GM21576 (cell line): ENCODE measurements at regions not wholly inside any gene's neighbourhood (a gene's known extent, or its start where the extent isn't known, plus 50 kb on each side); places are given as distances from the start of the nearest gene placed in this dataset.
"Not testable (repeated sequence)": the region's sequence is repeated elsewhere in the genome, so short reads cannot be mapped to it uniquely, and the experiment has no call there.

Experiments
- ATAC-seq: cut with Tn5 transposase; IDR thresholded peaks from one replicate; pipeline ENCODE4 v1.9.1; 2021; ENCODE audit warnings: mild to moderate bottlenecking, moderate library complexity; ENCODE audit not compliant: unreplicated experiment

- ATAC-seq, result no peak
Measured at GRCh38 chr4:10281996-10282395, 165.4 kb upstream of the WDR1 start.

GRCh38 chr4:10279261-10279660 lies 162.7 kb upstream of the WDR1 start:
- no peak for ATAC-seq

- ATAC-seq, result no peak
Measured at GRCh38 chr4:10278071-10278470, 161.5 kb upstream of the WDR1 start.

- ATAC-seq, result no peak
Measured at GRCh38 chr4:10276152-10276551, 159.6 kb upstream of the WDR1 start.

GRCh38 chr4:10275696-10276095 lies 159.1 kb upstream of the WDR1 start:
- no peak for ATAC-seq

GRCh38 chr4:10273030-10273429 lies 156.4 kb upstream of the WDR1 start:
- no peak for ATAC-seq

GRCh38 chr4:10272511-10272910 lies 155.9 kb upstream of the WDR1 start:
- ATAC-seq, result no peak

GRCh38 chr4:10267066-10267465 lies 150.5 kb upstream of the WDR1 start:
- no peak for ATAC-seq

GRCh38 chr4:10260777-10261176 lies 144.2 kb upstream of the WDR1 start:
- no peak for ATAC-seq

- no peak for ATAC-seq
Measured at GRCh38 chr4:10259976-10260375, 143.4 kb upstream of the WDR1 start.

- ATAC-seq, result no peak
Measured at GRCh38 chr4:10256203-10256602, 139.6 kb upstream of the WDR1 start.

- no peak for ATAC-seq
Measured at GRCh38 chr4:10253765-10254164, 137.2 kb upstream of the WDR1 start.

GRCh38 chr4:10245751-10246150 lies 129.2 kb upstream of the WDR1 start:
- ATAC-seq, result no peak

GRCh38 chr4:10243856-10244255 lies 127.3 kb upstream of the WDR1 start:
- ATAC-seq, result no peak

- ATAC-seq, result no peak
Measured at GRCh38 chr4:10240691-10241090, 124.1 kb upstream of the WDR1 start.

GRCh38 chr4:10239982-10240654 lies 123.5 kb upstream of the WDR1 start:
- no peak for ATAC-seq

GRCh38 chr4:10237131-10237530 lies 120.5 kb upstream of the WDR1 start:
- no peak for ATAC-seq

GRCh38 chr4:10232114-10232513 lies 115.5 kb upstream of the WDR1 start:
- no peak for ATAC-seq

GRCh38 chr4:10226756-10227155 lies 110.2 kb upstream of the WDR1 start:
- ATAC-seq, result no peak

GRCh38 chr4:10225096-10225495 lies 108.5 kb upstream of the WDR1 start:
- ATAC-seq, result peak; percentile 83

- ATAC-seq, result no peak
Measured at GRCh38 chr4:10223782-10224181, 107.2 kb upstream of the WDR1 start.

GRCh38 chr4:10213481-10213880 lies 96.9 kb upstream of the WDR1 start:
- ATAC-seq, result not testable (repeated sequence)

- ATAC-seq, result no peak
Measured at GRCh38 chr4:10212901-10213300, 96.3 kb upstream of the WDR1 start.
